Right lung (tissue), 2 donors: ENCODE measurements at regions not wholly inside any gene's neighbourhood (a gene's known extent, or its start where the extent isn't known, plus 50 kb on each side); places are given as distances from the start of the nearest gene placed in this dataset.

Source experiments
- DNase-seq, 2 donors: peaks; one replicate each; pipeline ENCODE4 v3.0.0-alpha.2; 2013

- DNase-seq: peak in 1 of 2 donors; percentile 32
These were observed 139.3 kb upstream of the ROBO2 start for GRCh38 chr3:76900596-76900995.

GRCh38 chr3:76908156-76908555, 131.7 kb upstream of the ROBO2 start:
- no peak for DNase-seq

- DNase-seq: no peak
These were observed 127.0 kb upstream of the ROBO2 start for GRCh38 chr3:76912841-76913383.

- DNase-seq: no peak
These were observed 122.5 kb upstream of the ROBO2 start for GRCh38 chr3:76917436-76917835.

GRCh38 chr3:76920511-76920910, 119.4 kb upstream of the ROBO2 start:
- DNase-seq: peak in 1 of 2 donors; percentile 29

- DNase-seq: no peak
These were observed 116.4 kb upstream of the ROBO2 start for GRCh38 chr3:76923485-76923884.

- DNase-seq: no peak
These were observed 109.2 kb upstream of the ROBO2 start for GRCh38 chr3:76930712-76931111.

- DNase-seq: no peak
These were observed 106.7 kb upstream of the ROBO2 start for GRCh38 chr3:76933245-76933644.

GRCh38 chr3:76938962-76939361, 100.9 kb upstream of the ROBO2 start:
- no peak for DNase-seq

- no peak for DNase-seq
These were observed 99.6 kb upstream of the ROBO2 start for GRCh38 chr3:76940181-76940770.

- no peak for DNase-seq
These were observed 98.5 kb upstream of the ROBO2 start for GRCh38 chr3:76941376-76941775.

GRCh38 chr3:76942101-76942500, 97.8 kb upstream of the ROBO2 start:
- no peak for DNase-seq

- no peak for DNase-seq
These were observed 96.8 kb upstream of the ROBO2 start for GRCh38 chr3:76943058-76943457.

GRCh38 chr3:76943671-76944070, 96.2 kb upstream of the ROBO2 start:
- DNase-seq: no peak

- DNase-seq: no peak
These were observed 90.9 kb upstream of the ROBO2 start for GRCh38 chr3:76949033-76949432.

GRCh38 chr3:76949462-76949861, 90.4 kb upstream of the ROBO2 start:
- no peak for DNase-seq

GRCh38 chr3:76950590-76950989, 89.3 kb upstream of the ROBO2 start:
- no peak for DNase-seq

GRCh38 chr3:76954412-76954811, 85.5 kb upstream of the ROBO2 start:
- DNase-seq: no peak

- no peak for DNase-seq
These were observed 81.6 kb upstream of the ROBO2 start for GRCh38 chr3:76958274-76958673.

- DNase-seq: no peak
These were observed 81.0 kb upstream of the ROBO2 start for GRCh38 chr3:76958861-76959260.

- no peak for DNase-seq
These were observed 78.6 kb upstream of the ROBO2 start for GRCh38 chr3:76961284-76961683.

GRCh38 chr3:76965122-76965725, 74.7 kb upstream of the ROBO2 start:
- DNase-seq: no peak

GRCh38 chr3:76969471-76969870, 70.4 kb upstream of the ROBO2 start:
- no peak for DNase-seq
